Nephron (organoid): ENCODE measurements at regions not wholly inside any gene's neighbourhood (a gene's known extent, or its start where the extent isn't known, plus 50 kb on each side); places are given as distances from the start of the nearest gene placed in this dataset.

ENCODE experiments used
- H3K27ac Mint-ChIP-seq, 3 experiments: 2 replicates each; pipeline ENCODE4 v1.8.0; 2020; ENCODE audit warnings: mixed read lengths in 3 of 3, mild to moderate bottlenecking in 2 of 3, moderate library complexity in 1 of 3
- H3K27me3 Mint-ChIP-seq: 2 replicates; pipeline ENCODE4 v1.8.0; 2021; ENCODE audit warnings: low read depth, mild to moderate bottlenecking, moderate library complexity, mixed read lengths
- H3K36me3 Mint-ChIP-seq: 2 replicates; pipeline ENCODE4 v1.8.0; 2020; ENCODE audit warnings: low read depth, mixed read lengths
- H3K4me1 Mint-ChIP-seq: 2 replicates; pipeline ENCODE4 v1.8.0; 2020; ENCODE audit warnings: mixed read lengths
- H3K4me3 Mint-ChIP-seq, 3 experiments: 2 replicates each; pipeline ENCODE4 v1.8.0; 2020; ENCODE audit warnings: mild to moderate bottlenecking in 3 of 3, mixed read lengths in 3 of 3, moderate library complexity in 2 of 3
- H3K9me3 Mint-ChIP-seq: 2 replicates; pipeline ENCODE4 v1.8.0; 2020; ENCODE audit warnings: mixed read lengths
- TF ChIP-seq, protein P1 (sequence below), 3 experiments: fragments of 200-600 bp; sonication (generic); IDR thresholded peaks; one replicate each; pipeline ENCODE4 v1.5.0; 2021; ENCODE audit warnings: antibody characterized with exemption in 3 of 3; ENCODE audit not compliant: unreplicated experiment in 3 of 3

DNA sequence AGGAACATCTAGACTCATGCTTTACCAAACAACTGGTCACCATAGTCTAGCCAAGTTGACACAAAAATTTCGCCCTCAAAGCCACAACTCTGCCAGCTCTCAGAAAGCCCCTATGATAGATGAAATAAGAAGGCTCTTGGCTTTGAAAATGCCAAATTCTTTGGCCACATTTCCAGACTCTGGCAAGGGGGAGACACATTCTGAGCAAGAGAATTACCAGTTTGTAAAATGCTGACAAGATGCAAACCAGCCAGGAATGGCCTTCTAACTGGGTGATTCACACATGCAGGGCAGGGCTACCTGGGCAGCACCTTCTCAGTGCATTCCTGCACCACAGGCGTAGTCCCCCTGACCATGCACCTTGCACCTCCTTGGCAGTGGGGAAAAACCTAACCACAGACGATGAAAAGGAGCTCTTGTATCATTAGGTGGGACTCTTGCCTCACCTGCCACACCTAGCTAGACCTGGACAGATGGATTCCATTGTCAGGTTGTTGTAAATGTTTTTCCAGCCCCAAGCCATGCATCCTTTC lies 77.4 kb upstream of the CPEB2 start:
- Mint-ChIP-seq H3K27me3 (no peaks in the 10 kb centered on the region), H3K27ac (no peak overlapping the region), H3K36me3 (no peaks in the 10 kb centered on the region), H3K4me3 (no peak overlapping the region), H3K4me1 (no peaks in the 10 kb centered on the region), H3K9me3 (no peaks in the 10 kb centered on the region)
- TF ChIP-seq, protein P1, sequence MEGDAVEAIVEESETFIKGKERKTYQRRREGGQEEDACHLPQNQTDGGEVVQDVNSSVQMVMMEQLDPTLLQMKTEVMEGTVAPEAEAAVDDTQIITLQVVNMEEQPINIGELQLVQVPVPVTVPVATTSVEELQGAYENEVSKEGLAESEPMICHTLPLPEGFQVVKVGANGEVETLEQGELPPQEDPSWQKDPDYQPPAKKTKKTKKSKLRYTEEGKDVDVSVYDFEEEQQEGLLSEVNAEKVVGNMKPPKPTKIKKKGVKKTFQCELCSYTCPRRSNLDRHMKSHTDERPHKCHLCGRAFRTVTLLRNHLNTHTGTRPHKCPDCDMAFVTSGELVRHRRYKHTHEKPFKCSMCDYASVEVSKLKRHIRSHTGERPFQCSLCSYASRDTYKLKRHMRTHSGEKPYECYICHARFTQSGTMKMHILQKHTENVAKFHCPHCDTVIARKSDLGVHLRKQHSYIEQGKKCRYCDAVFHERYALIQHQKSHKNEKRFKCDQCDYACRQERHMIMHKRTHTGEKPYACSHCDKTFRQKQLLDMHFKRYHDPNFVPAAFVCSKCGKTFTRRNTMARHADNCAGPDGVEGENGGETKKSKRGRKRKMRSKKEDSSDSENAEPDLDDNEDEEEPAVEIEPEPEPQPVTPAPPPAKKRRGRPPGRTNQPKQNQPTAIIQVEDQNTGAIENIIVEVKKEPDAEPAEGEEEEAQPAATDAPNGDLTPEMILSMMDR (IDR thresholded peaks at IDR 0.05; ENCODE audit: unreplicated experiment in 3 of 3), result no peak

DNA sequence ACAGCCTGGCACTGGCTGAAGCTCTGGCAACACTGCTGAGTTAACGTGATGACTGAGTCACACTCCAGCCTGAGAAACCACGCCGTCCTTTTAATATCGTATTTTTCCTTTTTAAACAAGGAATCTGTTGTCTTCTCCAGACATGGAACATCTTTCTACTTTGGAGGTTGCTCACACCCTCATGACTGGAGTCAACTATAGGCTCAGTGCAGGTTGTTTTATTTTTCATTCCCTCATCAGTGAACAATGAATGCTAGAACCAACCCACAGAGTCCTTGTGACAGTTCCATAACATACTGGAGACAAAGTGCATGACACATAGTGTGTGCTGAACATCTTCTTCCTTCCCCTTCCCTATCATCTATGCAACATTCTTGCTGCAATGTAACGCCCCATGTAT lies 76.8 kb upstream of the CPEB2 start:
- H3K9me3 Mint-ChIP-seq, result no peaks in the 10 kb centered on the region
- H3K4me3 Mint-ChIP-seq, result no peak overlapping the region
- no peaks in the 10 kb centered on the region for H3K27me3 Mint-ChIP-seq
- H3K27ac Mint-ChIP-seq, result no peak overlapping the region
- H3K4me1 Mint-ChIP-seq, result no peaks in the 10 kb centered on the region
- H3K36me3 Mint-ChIP-seq, result no peaks in the 10 kb centered on the region
- TF ChIP-seq, protein P1 (IDR thresholded peaks at IDR 0.05; ENCODE audit: unreplicated experiment in 3 of 3), result no peak

DNA sequence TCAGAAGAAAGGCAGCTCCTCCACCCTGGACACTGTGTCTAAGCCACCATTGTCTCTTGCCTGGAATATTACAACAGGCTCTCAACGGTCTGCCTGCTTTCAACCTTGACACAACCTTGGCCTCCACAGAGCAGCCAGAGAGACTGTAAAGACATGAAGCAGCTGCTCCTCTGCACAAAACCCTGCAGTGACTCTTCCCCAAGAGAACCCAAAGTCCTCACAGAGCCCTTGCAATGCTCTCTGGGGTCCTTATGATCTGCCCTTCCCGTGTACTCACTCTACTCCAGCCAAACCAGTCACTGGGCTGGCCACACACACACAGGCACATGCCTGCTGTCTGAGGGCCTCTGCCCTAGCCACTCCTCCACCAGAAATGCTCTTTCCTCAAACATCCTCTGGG lies 75.9 kb upstream of the CPEB2 start:
- H3K36me3 Mint-ChIP-seq, result no peaks in the 10 kb centered on the region
- H3K9me3 Mint-ChIP-seq, result no peaks in the 10 kb centered on the region
- no peaks in the 10 kb centered on the region for H3K27me3 Mint-ChIP-seq
- no peak overlapping the region for H3K27ac Mint-ChIP-seq
- TF ChIP-seq, protein P1 (IDR thresholded peaks at IDR 0.05; ENCODE audit: unreplicated experiment in 3 of 3), result no peak
- H3K4me1 Mint-ChIP-seq, result no peaks in the 10 kb centered on the region
- no peak overlapping the region for H3K4me3 Mint-ChIP-seq

DNA sequence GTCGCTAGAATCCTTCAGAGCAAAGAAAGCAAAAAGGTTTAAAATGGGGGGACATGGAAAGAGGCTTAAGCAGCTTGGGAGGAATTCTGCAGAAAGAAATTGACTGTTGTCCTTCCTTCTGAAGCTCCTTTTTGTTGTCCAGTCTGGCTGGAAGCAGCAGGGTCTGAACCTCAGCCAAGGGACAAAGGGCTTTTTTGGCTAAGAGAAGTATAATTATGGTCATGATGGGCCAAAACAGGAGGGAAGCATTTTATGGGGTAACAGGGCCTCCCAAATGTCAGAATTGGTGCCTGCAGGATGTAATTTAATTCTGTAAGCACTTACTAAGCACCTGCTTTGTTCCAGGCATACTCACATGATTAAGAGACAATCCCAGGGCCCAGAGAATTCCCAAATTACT lies 74.2 kb upstream of the CPEB2 start:
- Mint-ChIP-seq H3K27ac (no peak overlapping the region), H3K27me3 (no peaks in the 10 kb centered on the region), H3K4me3 (no peak overlapping the region), H3K9me3 (no peaks in the 10 kb centered on the region), H3K4me1 (no peaks in the 10 kb centered on the region), H3K36me3 (no peaks in the 10 kb centered on the region)
- TF ChIP-seq, protein P1 (IDR thresholded peaks at IDR 0.05; ENCODE audit: unreplicated experiment in 3 of 3), result no peak

DNA sequence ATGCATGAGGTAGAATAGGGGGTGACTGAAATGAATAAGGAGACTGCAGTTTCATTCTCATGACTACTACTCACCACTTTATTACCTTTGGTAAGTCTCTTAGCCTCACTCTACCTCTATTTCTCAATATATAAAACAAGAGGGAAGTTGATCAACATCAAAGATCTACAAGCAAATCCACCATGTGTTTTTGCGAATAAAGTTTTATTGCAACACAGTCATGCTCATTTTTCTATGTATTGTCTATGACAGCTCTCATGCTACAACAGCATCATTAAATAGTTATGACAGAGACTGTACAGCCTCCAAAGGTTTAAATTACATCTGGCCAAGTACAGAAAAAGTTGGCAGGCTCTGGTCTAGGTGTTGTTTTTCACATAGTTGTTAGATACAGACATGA lies 72.6 kb upstream of the CPEB2 start:
- H3K27ac Mint-ChIP-seq, result no peak overlapping the region
- no peaks in the 10 kb centered on the region for H3K27me3 Mint-ChIP-seq
- H3K4me1 Mint-ChIP-seq, result no peaks in the 10 kb centered on the region
- no peaks in the 10 kb centered on the region for H3K9me3 Mint-ChIP-seq
- TF ChIP-seq, protein P1 (IDR thresholded peaks at IDR 0.05; ENCODE audit: unreplicated experiment in 3 of 3), result no peak
- no peaks in the 10 kb centered on the region for H3K36me3 Mint-ChIP-seq
- no peak overlapping the region for H3K4me3 Mint-ChIP-seq

DNA sequence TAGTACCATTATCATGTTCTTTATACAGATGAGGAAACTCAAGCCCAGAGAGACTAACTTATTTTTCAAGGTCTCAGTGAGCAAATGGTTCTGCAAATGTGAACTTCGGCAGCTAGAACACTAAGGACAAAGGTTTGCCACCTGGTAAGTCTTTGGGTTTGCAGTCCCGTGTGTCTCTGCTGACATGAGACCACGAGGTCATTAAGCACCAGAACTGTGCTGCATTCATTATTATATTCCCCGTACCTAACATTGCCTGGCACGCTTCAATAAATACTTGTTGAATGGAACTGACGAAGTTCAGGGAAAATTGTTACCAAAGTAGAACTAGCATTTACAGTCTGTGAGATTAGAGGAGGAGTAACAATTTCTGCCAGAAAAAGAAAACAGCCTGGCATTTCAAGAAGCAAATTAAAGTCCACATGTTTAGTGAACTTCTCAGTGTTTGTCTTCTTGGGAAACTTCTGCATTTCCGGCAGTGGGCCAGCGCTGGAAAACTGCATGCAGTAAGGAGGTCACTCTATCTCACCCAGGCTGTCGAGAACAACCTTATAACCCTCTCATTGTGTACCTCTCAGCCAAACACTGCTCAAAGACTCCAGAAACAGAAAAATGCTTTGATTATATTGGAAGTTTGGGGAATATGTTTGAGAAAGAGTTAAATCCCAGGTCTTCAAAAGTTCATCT lies 67.4 kb upstream of the CPEB2 start:
- Mint-ChIP-seq H3K27me3 (no peaks in the 10 kb centered on the region), H3K4me3 (no peak overlapping the region), H3K27ac (no peak overlapping the region), H3K9me3 (no peaks in the 10 kb centered on the region), H3K36me3 (no peaks in the 10 kb centered on the region), H3K4me1 (no peaks in the 10 kb centered on the region)
- TF ChIP-seq, protein P1 (IDR thresholded peaks at IDR 0.05; ENCODE audit: unreplicated experiment in 3 of 3), result no peak
